Loucy (cell line): ENCODE measurements at regions not wholly inside any gene's neighbourhood (a gene's known extent, or its start where the extent isn't known, plus 50 kb on each side); places are given as distances from the start of the nearest gene placed in this dataset.

Experiments used
- H2AFZ ChIP-seq: fragments of 200-600 bp; sonication (generic); 2 replicates; pipeline ENCODE4 v1.6.0; 2016; ENCODE audit warnings: antibody characterized with exemption, mild to moderate bottlenecking, low read length, moderate library complexity
- H3F3A ChIP-seq: fragments of 200-600 bp; 2 replicates; pipeline ENCODE4 v1.6.0; 2016; ENCODE audit warnings: antibody characterized with exemption, low read depth, mild to moderate bottlenecking
- H3K27me3 ChIP-seq: fragments of 200-600 bp; sonication (generic); 2 replicates; pipeline ENCODE4 v1.6.1; 2014; ENCODE audit warnings: low read length, mild to moderate bottlenecking; ENCODE audit not compliant: insufficient read depth, poor library complexity, severe bottlenecking
- H3K36me3 ChIP-seq: fragments of 200-600 bp; sonication (generic); 2 replicates; pipeline ENCODE4 v1.6.1; 2016; ENCODE audit warnings: low read length; ENCODE audit not compliant: insufficient read depth
- H3K4me1 ChIP-seq: fragments of 200-600 bp; sonication (generic); 2 replicates; pipeline ENCODE4 v1.5.1; 2014; ENCODE audit warnings: low read length, mild to moderate bottlenecking; ENCODE audit not compliant: insufficient read depth, poor library complexity, severe bottlenecking
- H3K4me2 ChIP-seq: fragments of 200-600 bp; sonication (generic); 2 replicates; pipeline ENCODE4 v1.6.0; 2014; ENCODE audit warnings: antibody characterized with exemption, low read length, low read depth, mild to moderate bottlenecking; ENCODE audit not compliant: poor library complexity, severe bottlenecking
- H3K4me3 ChIP-seq: fragments of 200-600 bp; sonication (generic); 2 replicates; pipeline ENCODE4 v1.5.1; 2014; ENCODE audit warnings: low read length, mild to moderate bottlenecking, mixed read lengths; ENCODE audit not compliant: poor library complexity, severe bottlenecking
- H3K79me2 ChIP-seq: fragments of 200-600 bp; sonication (generic); 2 replicates; pipeline ENCODE4 v1.6.1; 2014; ENCODE audit warnings: low read length; ENCODE audit not compliant: insufficient read depth
- H3K9ac ChIP-seq: fragments of 200-600 bp; sonication (generic); 2 replicates; pipeline ENCODE4 v1.6.0; 2014; ENCODE audit warnings: mild to moderate bottlenecking, low read depth, low read length, moderate library complexity; ENCODE audit not compliant: poor library complexity, severe bottlenecking
- H3K9me2 ChIP-seq: fragments of 200-600 bp; sonication (generic); replicated peaks from 2 replicates; pipeline ENCODE4 v1.6.1; 2016; ENCODE audit warnings: low read depth, low read length, mixed read lengths
- H3K9me3 ChIP-seq: fragments of 200-600 bp; sonication (generic); 2 replicates; pipeline ENCODE4 v1.6.1; 2014; ENCODE audit warnings: mild to moderate bottlenecking, antibody characterized with exemption, low read length, low read depth; ENCODE audit not compliant: insufficient read depth
- H4K20me1 ChIP-seq: fragments of 200-600 bp; sonication (generic); 2 replicates; pipeline ENCODE4 v1.6.0; 2014; ENCODE audit warnings: antibody characterized with exemption, low read length, mild to moderate bottlenecking; ENCODE audit not compliant: insufficient read depth, poor library complexity, severe bottlenecking
- EZH2phosphoT487 ChIP-seq: fragments of 200-600 bp; IDR thresholded peaks from 2 replicates; pipeline ENCODE4 v1.6.1; 2018; ENCODE audit warnings: antibody characterized with exemption, mild to moderate bottlenecking, moderate library complexity, borderline replicate concordance
- TF ChIP-seq, protein P1 (sequence below): fragments of 200-600 bp; sonication (generic); conservative IDR thresholded peaks from 2 replicates; pipeline ENCODE4 v1.5.1; 2014; ENCODE audit warnings: mild to moderate bottlenecking, antibody characterized with exemption, low read length

DNA sequence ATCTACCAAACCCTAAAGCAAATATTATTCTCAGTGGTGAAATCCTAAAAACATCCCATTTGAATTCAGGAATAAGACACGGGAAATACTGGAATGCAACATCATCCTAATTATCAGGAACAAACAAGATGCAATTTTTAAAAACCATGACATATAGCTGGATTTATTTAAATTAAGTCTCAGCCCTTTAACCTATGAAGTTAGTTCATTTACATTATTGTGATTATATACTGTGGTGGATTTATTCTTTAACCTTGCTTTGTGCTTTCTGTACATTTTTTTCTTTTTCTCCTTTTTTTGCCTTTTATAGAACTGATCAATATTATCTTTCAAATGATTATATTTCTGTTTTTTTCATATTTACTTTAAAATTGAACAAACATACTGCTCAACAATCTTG, 59.8 kb upstream of the ARMC2 start:
- Histone ChIP-seq H3K79me2 (no peaks in the 10 kb centered on the region), H4K20me1 (no peaks in the 10 kb centered on the region), H3K27me3 (no peaks in the 10 kb centered on the region), H3K9me3 (no peaks in the 10 kb centered on the region), H3K4me1 (no peaks in the 10 kb centered on the region), H3K9ac (no peak overlapping the region), H3K4me2 (no peak overlapping the region), H3K9me2 (no peaks in the 10 kb centered on the region), H3K36me3 (no peaks in the 10 kb centered on the region), H2AFZ (no peak overlapping the region), H3F3A (no peaks in the 10 kb centered on the region), H3K4me3 (no peak overlapping the region)
- TF ChIP-seq, protein P1, sequence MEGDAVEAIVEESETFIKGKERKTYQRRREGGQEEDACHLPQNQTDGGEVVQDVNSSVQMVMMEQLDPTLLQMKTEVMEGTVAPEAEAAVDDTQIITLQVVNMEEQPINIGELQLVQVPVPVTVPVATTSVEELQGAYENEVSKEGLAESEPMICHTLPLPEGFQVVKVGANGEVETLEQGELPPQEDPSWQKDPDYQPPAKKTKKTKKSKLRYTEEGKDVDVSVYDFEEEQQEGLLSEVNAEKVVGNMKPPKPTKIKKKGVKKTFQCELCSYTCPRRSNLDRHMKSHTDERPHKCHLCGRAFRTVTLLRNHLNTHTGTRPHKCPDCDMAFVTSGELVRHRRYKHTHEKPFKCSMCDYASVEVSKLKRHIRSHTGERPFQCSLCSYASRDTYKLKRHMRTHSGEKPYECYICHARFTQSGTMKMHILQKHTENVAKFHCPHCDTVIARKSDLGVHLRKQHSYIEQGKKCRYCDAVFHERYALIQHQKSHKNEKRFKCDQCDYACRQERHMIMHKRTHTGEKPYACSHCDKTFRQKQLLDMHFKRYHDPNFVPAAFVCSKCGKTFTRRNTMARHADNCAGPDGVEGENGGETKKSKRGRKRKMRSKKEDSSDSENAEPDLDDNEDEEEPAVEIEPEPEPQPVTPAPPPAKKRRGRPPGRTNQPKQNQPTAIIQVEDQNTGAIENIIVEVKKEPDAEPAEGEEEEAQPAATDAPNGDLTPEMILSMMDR: no peak
- no peak for TF ChIP-seq EZH2phosphoT487

DNA sequence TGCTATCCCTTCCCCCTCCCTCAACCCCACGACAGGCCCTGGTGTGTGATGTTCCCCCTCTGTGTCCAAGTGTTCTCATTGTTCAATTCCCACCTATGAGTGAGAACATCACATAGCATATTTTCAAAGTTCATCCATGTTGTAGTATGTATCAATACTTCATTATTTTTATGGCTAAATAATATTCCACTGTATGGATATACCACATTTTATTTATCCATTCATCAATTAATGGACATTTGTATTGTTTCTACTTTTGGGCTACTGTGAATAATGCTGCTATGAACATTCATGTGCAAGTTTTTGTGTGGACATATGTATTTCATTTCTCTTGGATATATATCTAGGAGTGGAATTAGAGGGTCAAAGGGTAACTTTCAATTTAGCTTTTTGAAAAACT, 58.7 kb upstream of the ARMC2 start:
- H3K4me1 ChIP-seq: peaks cover 6% of the 10 kb centered on the region
- no peaks in the 10 kb centered on the region for H3F3A ChIP-seq
- no peak overlapping the region for H3K4me2 ChIP-seq
- no peak overlapping the region for H2AFZ ChIP-seq
- H4K20me1 ChIP-seq: no peaks in the 10 kb centered on the region
- no peak overlapping the region for H3K9ac ChIP-seq
- H3K79me2 ChIP-seq: no peaks in the 10 kb centered on the region
- no peak for TF ChIP-seq EZH2phosphoT487
- no peaks in the 10 kb centered on the region for H3K27me3 ChIP-seq
- no peaks in the 10 kb centered on the region for H3K36me3 ChIP-seq
- H3K9me3 ChIP-seq: no peaks in the 10 kb centered on the region
- H3K4me3 ChIP-seq: no peak overlapping the region
- H3K9me2 ChIP-seq: no peaks in the 10 kb centered on the region

DNA sequence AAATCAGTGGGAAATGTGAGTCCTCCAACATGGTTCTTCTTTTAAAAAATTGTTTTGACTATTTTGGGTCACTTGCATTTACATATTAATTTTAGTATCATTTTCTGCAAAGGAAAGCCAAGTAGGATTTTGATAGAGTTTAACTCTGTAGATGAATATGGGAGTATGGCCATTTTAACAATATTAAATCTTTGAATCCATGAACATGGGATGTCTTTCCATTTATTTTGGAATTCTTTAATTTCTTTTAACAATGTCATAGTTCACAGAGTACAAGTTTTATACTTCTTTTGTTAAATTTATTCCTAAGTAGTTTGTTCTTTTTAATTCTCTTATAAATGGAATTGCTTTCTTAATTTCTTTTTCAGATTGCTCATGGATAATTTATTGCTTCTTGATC, 56.5 kb upstream of the ARMC2 start:
- TF ChIP-seq, protein P1: no peak
- no peak for TF ChIP-seq EZH2phosphoT487
- Histone ChIP-seq H3F3A (no peaks in the 10 kb centered on the region; the same call in 1 of the 2 replicates), H3K9ac (no peak overlapping the region), H3K36me3 (no peaks in the 10 kb centered on the region), H3K9me2 (no peaks in the 10 kb centered on the region), H4K20me1 (no peaks in the 10 kb centered on the region), H3K4me1 (peaks cover 10% of the 10 kb centered on the region), H3K4me3 (no peak overlapping the region), H3K79me2 (no peaks in the 10 kb centered on the region), H3K4me2 (no peak overlapping the region), H3K9me3 (no peaks in the 10 kb centered on the region), H3K27me3 (no peaks in the 10 kb centered on the region), H2AFZ (no peak overlapping the region)

DNA sequence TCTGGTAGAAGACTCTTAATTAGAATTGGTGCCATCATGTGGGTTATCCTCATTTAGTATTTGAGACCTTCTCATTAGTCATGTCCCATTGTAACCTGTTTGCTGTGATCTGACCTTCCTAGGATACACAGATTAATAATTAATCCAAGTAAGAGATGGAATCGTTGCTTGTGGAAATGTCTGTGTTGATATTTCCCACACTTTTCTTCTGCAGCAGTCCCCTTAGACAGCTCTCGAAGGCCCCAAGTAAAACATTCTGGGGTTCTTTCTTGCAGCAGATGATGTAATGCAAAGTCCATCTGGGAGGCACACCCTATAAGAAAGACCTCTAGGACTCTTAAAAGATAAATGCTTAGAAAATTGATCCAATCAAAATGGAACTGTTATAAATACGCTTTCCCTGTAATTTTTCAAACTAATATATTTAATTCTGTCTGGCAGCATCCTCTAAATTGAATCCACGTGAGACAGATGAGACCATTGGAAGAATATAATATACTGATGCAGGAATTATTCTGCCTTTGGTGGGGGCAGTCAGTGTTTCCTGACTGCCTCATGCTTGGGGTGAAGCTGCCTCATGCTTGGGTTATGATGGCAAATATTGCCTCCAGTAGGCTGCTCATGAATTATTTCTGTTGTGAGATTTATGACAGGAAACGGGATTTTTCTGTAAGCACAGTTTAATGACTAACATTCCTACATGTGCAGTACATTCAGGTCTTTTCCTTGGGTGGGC, 54.5 kb upstream of the ARMC2 start:
- H4K20me1 ChIP-seq: no peaks in the 10 kb centered on the region
- no peaks in the 10 kb centered on the region for H3K27me3 ChIP-seq
- H3K9ac ChIP-seq: no peak overlapping the region
- no peaks in the 10 kb centered on the region for H3K9me3 ChIP-seq
- no peak overlapping the region for H3K4me2 ChIP-seq
- TF ChIP-seq, protein P1: no peak
- TF ChIP-seq EZH2phosphoT487: no peak
- peaks cover 30% of the 10 kb centered on the region for H3K4me1 ChIP-seq
- no peaks in the 10 kb centered on the region for H3K9me2 ChIP-seq
- H3K36me3 ChIP-seq: no peaks in the 10 kb centered on the region
- no peak overlapping the region for H3K4me3 ChIP-seq
- no peak overlapping the region for H2AFZ ChIP-seq
- no peaks in the 10 kb centered on the region for H3K79me2 ChIP-seq
- H3F3A ChIP-seq: peaks cover 14% of the 10 kb centered on the region
